NCI-H748 treated with DMSO at 0.1 percent for 48 hours (cell line): ENCODE measurements at regions not wholly inside any gene's neighbourhood (a gene's known extent, or its start where the extent isn't known, plus 50 kb on each side); places are given as distances from the start of the nearest gene placed in this dataset.

ENCODE experiments used
- DNase-seq: peaks from one replicate; lab custom pipeline; 2025; lab: John Stamatoyannopoulos, UW

DNA sequence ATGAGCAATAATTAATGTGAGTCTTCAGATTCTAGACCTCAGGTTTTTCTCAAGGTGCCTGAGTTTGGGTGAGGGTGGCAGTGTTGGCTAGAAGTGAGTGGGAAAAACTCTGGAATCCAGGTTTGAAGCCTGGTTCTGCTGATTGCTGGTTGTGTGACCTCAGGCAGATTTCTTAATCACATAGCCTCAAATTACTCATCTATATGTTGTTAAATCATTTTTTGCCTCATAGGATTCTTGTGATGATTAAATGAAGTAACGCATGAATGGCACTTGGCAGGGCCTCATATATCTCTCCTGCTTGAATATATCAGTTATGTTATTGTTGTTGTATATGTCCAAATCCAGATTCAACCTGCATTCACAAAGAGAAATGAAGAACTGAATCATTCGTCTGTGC lies 60.5 kb downstream of the NR2F2 start:
- no peak for DNase-seq

- DNase-seq: no peak
These were observed 62.1 kb downstream of the NR2F2 start for GRCh38 chr15:96392380-96393208.

DNA sequence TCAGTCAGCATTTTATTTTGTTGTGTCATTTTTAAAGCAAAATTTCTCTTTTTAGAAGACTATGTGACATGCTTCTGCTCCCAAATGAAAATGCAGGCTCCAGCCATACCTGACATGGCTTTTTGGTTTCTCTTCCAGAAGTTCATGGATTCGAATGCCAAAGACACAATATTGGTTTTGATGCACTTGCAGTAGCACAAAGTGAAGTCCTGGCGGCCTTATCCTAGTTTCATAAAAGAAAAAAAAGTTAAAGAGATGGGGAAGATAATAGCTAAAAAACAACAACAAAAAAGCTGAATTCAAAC lies 62.7 kb downstream of the NR2F2 start:
- no peak for DNase-seq

- DNase-seq: no peak
These were observed 65.2 kb downstream of the NR2F2 start for GRCh38 chr15:96395687-96396086.

DNA sequence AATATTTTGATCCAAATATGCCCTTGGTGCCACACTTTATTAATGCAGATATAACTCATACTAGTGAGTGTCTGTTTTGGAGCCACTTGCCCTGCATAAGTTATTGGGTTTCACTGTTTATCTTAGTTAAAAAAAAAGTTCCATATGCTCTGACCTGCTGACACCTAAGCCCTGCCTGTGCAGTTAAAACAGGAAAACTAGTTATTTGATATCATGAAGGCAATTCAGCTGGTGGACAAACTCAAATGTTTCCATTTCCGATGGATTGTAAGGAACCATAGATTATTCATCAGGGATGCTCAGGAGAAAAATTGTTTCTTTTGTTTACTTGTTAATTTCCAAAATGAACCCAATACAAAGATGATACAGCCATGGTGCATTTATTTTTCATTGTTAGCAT lies 68.3 kb downstream of the NR2F2 start:
- DNase-seq: no peak

DNA sequence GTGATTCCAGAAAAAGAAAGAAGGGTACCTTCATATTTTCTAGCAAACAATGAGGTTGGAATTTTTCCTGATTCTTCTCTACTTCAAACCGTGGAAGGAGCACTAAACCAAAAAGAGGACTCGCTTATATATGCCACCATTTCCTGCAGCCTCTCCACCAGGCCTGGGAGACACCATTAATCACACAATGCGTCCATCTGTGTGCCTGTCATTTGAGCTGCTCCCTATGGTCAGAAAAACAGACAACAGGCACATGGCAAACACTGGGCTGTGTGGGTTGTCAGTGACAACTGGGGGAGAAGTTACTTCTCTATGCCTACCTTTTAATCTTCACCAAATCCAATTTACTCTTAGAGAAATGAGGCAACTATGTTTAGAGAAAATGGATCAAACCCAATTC lies 71.9 kb downstream of the NR2F2 start:
- no peak for DNase-seq

GRCh38 chr15:96403071-96403470 lies 72.6 kb downstream of the NR2F2 start:
- no peak for DNase-seq

DNA sequence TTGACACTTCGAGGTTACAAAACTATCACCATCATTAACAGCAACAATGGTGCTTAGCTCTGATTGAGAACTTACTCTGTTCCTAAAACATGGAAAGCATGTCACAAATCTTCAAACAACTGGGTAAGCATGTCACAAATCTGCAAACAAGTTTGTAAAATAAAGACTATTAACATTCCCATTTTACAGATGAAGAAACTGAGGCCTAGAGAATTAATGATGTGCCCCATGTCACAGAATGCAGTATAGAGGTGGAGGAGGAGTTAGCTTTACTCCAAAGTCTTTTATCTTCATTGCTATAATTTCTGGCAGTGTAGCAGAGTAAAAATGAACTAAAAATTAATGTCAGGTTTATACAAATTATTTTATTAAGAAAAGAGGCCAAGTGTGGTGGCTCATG lies 73.4 kb downstream of the NR2F2 start:
- no peak for DNase-seq

GRCh38 chr15:96404560-96404959 lies 74.1 kb downstream of the NR2F2 start:
- DNase-seq: no peak

DNA sequence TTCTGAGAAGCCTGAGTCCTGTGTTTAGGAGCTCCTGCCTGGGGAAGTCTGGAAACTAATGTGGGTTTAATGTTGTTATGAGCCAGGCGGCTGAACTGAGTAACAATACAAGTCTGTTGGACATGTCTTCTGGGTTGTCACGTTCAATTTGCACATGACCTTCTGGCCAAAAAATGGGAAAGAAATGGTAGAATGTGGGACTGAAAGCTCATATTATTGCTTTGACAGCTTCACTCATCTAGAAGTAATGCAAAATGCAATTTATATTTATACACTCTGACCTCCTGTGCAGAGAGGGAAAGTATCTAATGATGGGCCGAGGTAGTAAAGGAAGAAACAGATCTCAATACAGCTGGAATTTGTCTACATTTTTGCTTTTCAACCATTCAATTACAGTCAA lies 75.8 kb downstream of the NR2F2 start:
- no peak for DNase-seq

- DNase-seq: no peak
These were observed 76.2 kb downstream of the NR2F2 start for GRCh38 chr15:96406701-96407100.

DNA sequence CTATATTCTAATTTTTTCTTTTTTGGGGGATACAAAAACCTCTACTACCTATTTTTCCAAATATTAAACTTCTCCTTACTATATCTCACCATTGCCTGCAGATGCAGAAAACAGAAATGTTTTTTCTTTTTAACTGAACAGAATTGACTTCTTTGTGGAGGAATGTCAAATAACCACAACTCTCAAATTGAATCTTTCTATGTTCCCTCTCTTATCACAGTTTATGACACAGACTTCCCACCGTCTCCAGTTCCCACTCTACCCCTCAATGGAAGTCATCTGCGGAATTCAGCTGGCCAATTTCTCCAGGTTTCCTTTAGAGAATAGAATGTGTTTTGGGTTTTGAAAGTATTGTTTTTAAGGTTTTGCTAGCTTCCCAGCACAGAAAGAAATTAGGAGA lies 77.0 kb downstream of the NR2F2 start:
- DNase-seq: no peak

- no peak for DNase-seq
These were observed 78.2 kb downstream of the NR2F2 start for GRCh38 chr15:96408591-96409183.

DNA sequence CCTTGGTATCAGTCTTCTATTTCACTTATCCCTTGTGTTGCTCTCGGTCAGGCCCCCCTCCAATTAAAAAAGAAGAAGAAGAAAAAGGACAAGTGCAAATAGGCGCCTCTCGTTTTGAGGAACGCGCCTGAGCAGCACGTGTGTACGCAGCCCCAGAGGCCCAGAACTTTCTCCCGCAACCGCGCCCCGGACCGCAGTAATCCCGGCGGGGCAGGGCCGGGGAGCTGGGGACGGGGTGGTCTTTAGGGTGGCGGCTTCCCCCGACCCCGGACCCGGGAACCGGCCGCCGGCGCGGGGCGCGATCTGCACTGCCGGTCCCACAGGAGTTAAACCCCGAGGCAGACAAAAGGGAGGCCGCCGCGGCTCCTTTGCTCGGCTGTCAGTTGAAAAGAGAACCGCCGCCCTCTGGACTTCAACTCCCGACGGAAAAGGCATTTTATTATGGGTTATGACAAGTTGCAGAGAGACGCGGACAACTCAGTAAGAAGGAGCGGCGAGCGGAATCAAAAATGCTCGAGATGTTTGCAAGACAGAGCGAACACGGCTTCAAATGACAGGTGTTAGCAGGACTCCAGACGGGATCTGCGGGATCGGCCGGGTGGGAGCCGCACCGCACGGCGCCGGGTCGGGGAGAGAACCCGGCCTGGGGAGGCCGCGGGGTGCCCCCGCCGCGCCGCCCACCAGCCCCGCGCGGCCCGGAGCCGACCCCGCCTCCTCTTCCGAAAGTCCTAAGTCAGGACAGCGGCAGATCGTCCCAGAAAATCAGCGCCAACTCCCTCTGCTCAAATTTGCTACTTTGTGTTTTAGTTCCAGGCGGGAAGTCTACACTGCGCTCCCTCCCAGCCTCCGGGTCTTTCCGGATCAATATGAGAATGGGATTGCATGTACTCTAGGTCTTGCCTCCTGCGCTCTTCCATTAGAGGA lies 79.0 kb downstream of the NR2F2 start:
- no peak for DNase-seq

DNA sequence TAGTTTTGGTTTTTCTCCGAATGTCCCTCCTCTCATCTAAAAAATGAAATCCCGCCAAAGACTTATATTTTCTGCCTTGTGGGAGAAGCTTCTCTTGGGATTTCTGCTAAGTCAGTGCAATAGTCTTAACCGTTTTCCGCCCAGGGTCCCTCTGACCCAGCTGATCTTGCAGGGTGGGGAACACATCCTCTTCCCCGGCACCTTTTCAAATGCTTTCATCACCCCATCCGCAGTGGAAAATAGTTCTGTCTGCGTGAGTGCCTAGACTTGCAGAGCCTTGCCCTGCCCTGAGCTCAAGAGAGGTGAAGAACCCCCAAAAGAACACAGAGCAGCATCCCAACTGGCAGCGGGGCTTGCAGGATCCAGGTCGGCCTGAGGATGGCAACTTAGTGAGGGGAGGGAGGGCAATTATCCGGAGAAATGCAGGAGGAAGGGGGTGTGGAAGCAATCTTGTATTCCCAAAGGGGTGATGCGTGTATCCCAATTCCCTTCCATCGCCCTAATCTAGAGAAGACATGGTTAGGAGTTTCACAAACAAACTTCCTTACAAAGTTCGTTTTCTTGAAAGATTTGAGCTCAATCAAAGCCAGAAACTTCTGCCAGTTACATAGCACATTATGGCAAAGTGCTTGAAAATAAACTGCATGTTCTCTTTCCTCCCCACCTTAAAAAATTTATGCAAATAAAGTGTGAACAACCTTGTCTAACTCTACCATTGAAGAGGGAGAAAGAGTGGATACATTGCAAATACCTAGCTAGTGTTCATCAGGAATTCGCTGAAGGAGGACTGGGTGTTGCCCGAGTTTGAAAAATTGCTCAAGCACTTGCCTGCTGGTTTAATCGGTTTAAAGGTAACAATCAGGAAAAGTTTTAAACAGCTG lies 79.9 kb downstream of the NR2F2 start:
- DNase-seq: no peak

DNA sequence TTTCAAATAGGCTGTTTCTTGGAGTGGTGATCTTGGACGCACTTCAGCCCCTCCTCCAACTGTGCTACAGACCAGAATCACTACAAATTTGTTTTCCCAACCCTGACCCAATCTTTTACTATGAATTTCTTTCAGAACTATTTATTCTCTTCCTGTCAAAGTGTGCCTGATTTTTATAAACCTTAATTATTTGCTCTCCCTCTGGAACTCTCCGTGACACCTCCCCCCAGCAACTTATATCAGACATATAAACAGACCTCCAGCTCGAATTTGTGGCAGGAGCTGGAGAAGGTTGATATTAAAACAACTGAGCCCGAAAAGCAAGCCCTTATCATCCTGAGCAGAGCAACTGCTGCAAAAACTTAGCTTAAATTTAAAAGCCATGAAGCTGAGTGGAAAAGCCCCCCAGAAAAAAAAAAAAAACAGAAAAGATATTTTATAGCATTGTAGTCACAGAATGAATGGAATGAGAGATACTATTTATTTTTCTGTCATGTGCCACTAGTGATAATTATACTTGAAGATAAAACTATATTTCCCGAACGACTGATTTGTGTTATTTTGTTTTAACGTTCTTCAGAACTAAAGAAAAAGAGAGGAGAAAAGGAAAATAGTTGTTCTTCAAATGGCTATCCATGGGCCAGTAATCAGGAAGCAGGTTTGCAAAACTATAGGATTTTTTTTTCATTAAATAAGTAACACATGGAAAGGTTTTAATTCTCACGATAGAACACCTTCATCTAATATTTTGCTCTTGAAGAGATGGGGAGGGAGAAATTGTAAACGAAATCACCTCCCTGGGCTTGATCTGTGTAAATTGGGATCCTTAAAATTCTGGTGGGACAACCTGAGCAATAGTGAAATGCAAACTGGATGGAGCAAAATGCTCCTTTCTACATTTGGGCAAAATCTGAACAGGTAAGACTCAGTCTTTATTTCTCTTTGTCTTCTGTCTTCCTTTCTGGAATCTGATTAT lies 80.8 kb downstream of the NR2F2 start:
- no peak for DNase-seq

GRCh38 chr15:96412045-96412905 lies 81.8 kb downstream of the NR2F2 start:
- no peak for DNase-seq

GRCh38 chr15:96412906-96413231 lies 82.4 kb downstream of the NR2F2 start:
- DNase-seq: no peak

DNA sequence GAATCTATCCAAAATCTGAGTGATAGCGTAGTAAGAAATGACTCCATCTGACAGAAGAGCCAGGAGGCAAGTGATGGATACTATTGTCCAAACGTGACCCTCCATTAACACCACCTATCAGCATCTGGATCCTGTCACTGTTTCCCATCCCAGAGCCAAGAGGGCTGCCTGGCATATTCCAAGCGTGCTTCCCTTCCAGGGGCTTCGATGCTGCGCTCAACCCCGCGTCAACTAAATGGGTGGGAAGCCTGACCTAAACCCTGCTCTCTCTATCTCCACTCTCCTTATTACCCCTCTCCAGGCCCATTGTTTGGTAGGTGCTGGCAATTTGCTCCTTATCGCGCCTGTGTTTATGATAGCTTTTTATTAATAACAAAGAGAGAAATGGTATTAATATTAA lies 83.2 kb downstream of the NR2F2 start:
- no peak for DNase-seq

DNA sequence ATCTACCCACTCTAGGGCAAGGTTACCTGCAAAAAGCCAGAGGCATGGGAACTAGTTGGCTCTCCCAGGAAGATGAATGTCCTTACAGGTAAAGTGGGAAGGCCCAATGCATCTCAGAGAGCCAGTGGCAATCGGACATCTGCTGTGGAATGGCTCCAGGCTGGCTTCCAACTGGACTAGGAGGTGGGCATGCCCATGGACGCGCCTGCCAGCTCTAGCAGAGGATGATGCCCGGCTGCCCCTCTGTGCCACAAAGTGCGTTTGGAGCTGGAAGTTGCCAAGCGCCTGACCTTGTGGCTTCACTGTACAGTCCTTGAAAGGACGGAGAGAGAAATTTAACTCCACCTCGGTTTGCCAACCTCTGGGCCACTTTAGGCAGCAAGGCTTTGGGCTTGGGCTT lies 84.4 kb downstream of the NR2F2 start:
- no peak for DNase-seq
